ENCODE measurements at regions not wholly inside any gene's neighbourhood (a gene's known extent, or its start where the extent isn't known, plus 50 kb on each side); places are given as distances from the start of the nearest gene placed in this dataset.

GRCh38 chr2:136057023-136057801 is 60.7 kb downstream of the CXCR4 start:
- TF ChIP-seq CTCF (IDR thresholded peaks at IDR 0.05) (no peak), EZH2 (IDR thresholded peaks at IDR 0.05; ENCODE audit: borderline replicate concordance, insufficient read depth, low read depth, low read length, poor library complexity, severe bottlenecking) (no peak)
